WTC11 (cell line): ENCODE measurements at regions not wholly inside any gene's neighbourhood (a gene's known extent, or its start where the extent isn't known, plus 50 kb on each side); places are given as distances from the start of the nearest gene placed in this dataset.

Experiments used
- ATAC-seq: fragments of 200-7000 bp; cut with Tn5 transposase; 2 replicates; pipeline ENCODE4 v1.10.0; 2021; ENCODE audit warnings: mild to moderate bottlenecking, moderate library complexity
- CTCF ChIA-PET: fragments of 300-600 bp; sonication (Branson Sonifier 250); formaldehyde crosslinking; loops from one replicate; lab custom pipeline; 2021; ENCODE audit warnings: antibody characterized with exemption; lab: Charles Lee
- POLR2A ChIA-PET: fragments of 350-600 bp; sonication (Branson Sonifier 250); formaldehyde crosslinking; loops from one replicate; lab custom pipeline; 2021; ENCODE audit warnings: antibody characterized with exemption; lab: Charles Lee
- DNase-seq: peaks from one replicate; pipeline ENCODE4 v3.0.0; 2021; ENCODE audit warnings: low spot score
- H3K27ac Mint-ChIP-seq: 2 replicates; pipeline ENCODE4 v1.8.0; 2021; ENCODE audit warnings: mixed read lengths
- H3K27me3 Mint-ChIP-seq: 2 replicates; pipeline ENCODE4 v1.8.0; 2021; ENCODE audit warnings: low read depth, mild to moderate bottlenecking, moderate library complexity, mixed read lengths
- H3K36me3 Mint-ChIP-seq: 2 replicates; pipeline ENCODE4 v1.8.0; 2021; ENCODE audit warnings: mixed read lengths
- H3K4me1 Mint-ChIP-seq: 2 replicates; pipeline ENCODE4 v1.8.0; 2022; ENCODE audit warnings: mixed read lengths
- H3K4me3 Mint-ChIP-seq: 2 replicates; pipeline ENCODE4 v1.8.0; 2021; ENCODE audit warnings: mild to moderate bottlenecking, moderate library complexity, mixed read lengths
- H3K9me3 Mint-ChIP-seq: 2 replicates; pipeline ENCODE4 v1.8.0; 2021; ENCODE audit warnings: mixed read lengths
- ATF6 ChIP-seq: sonication (generic); formaldehyde crosslinking; IDR thresholded peaks from 2 replicates; pipeline ENCODE4 v1.8.1; 2023; ENCODE audit warnings: mild to moderate bottlenecking, missing genetic modification reagents
- CBFB ChIP-seq: sonication (generic); formaldehyde crosslinking; IDR thresholded peaks from 2 replicates; pipeline ENCODE4 v1.8.1; 2022; ENCODE audit warnings: mild to moderate bottlenecking, low read depth, missing genetic modification reagents
- CTCF ChIP-seq: fragments of 200-600 bp; IDR thresholded peaks from 2 replicates; pipeline ENCODE4 v1.8.0; 2022; ENCODE audit warnings: antibody characterized with exemption
- ELF4 ChIP-seq: sonication (generic); formaldehyde crosslinking; IDR thresholded peaks from 2 replicates; pipeline ENCODE4 v1.8.1; 2022; ENCODE audit warnings: low read depth, mild to moderate bottlenecking, moderate library complexity, missing genetic modification reagents
- FOXP1 ChIP-seq: sonication (generic); formaldehyde crosslinking; IDR thresholded peaks from 2 replicates; pipeline ENCODE4 v1.8.0; 2022; ENCODE audit warnings: missing genetic modification reagents, mild to moderate bottlenecking, moderate library complexity, borderline replicate concordance
- HMGA2 ChIP-seq: fragments of 250-450 bp; sonication (Bioruptor Pico); IDR thresholded peaks from 2 replicates; pipeline ENCODE4 v1.4.0; 2021; ENCODE audit warnings: mild to moderate bottlenecking, moderate library complexity
- MXD4 ChIP-seq: fragments of 250-450 bp; sonication (Bioruptor Pico); IDR thresholded peaks from 2 replicates; pipeline ENCODE4 v1.8.0; 2021; ENCODE audit warnings: mild to moderate bottlenecking, moderate library complexity, borderline replicate concordance
- NR1H2 ChIP-seq: sonication (generic); formaldehyde crosslinking; IDR thresholded peaks from 2 replicates; pipeline ENCODE4 v1.9.0; 2021; ENCODE audit warnings: mild to moderate bottlenecking, moderate library complexity, missing genetic modification reagents
- NR3C1 ChIP-seq: sonication (generic); formaldehyde crosslinking; conservative IDR thresholded peaks from 2 replicates; pipeline ENCODE4 v1.8.1; 2023; ENCODE audit warnings: low read depth, mild to moderate bottlenecking, missing genetic modification reagents
- SMAD4 ChIP-seq: sonication (generic); formaldehyde crosslinking; IDR thresholded peaks from 2 replicates; pipeline ENCODE4 v1.8.0; 2022; ENCODE audit warnings: mild to moderate bottlenecking, missing genetic modification reagents
- TEAD1 ChIP-seq: sonication (generic); formaldehyde crosslinking; IDR thresholded peaks from 2 replicates; pipeline ENCODE4 v1.8.0; 2022; ENCODE audit warnings: mild to moderate bottlenecking, missing genetic modification reagents
- TP53 ChIP-seq: sonication (generic); formaldehyde crosslinking; IDR thresholded peaks from 2 replicates; pipeline ENCODE4 v1.8.1; 2023; ENCODE audit warnings: mild to moderate bottlenecking, missing genetic modification reagents
- ZBTB21 ChIP-seq: sonication (generic); formaldehyde crosslinking; IDR thresholded peaks from 2 replicates; pipeline ENCODE4 v1.8.1; 2023; ENCODE audit warnings: mild to moderate bottlenecking, missing genetic modification reagents, borderline replicate concordance
- ZNF121 ChIP-seq: sonication (generic); formaldehyde crosslinking; IDR thresholded peaks from 2 replicates; pipeline ENCODE4 v1.8.0; 2023; ENCODE audit warnings: missing genetic modification reagents
- ZNF138 ChIP-seq: sonication (generic); formaldehyde crosslinking; conservative IDR thresholded peaks from 2 replicates; pipeline ENCODE4 v1.8.1; 2022; ENCODE audit warnings: mild to moderate bottlenecking, moderate library complexity, missing genetic modification reagents
- ZNF263 ChIP-seq: sonication (generic); formaldehyde crosslinking; IDR thresholded peaks from 2 replicates; pipeline ENCODE4 v1.8.1; 2022; ENCODE audit warnings: low read depth, mild to moderate bottlenecking, moderate library complexity, missing genetic modification reagents
- TF ChIP-seq, protein P1 (sequence below): sonication (generic); formaldehyde crosslinking; IDR thresholded peaks from 2 replicates; pipeline ENCODE4 v1.8.1; 2022; ENCODE audit warnings: low read depth, mild to moderate bottlenecking, moderate library complexity, missing genetic modification reagents, borderline replicate concordance
- TF ChIP-seq, protein P2 (sequence below): sonication (generic); formaldehyde crosslinking; IDR thresholded peaks from 2 replicates; pipeline ENCODE4 v1.8.0; 2023; ENCODE audit warnings: mild to moderate bottlenecking, missing genetic modification reagents
- TF ChIP-seq, protein P3 (sequence below): sonication (generic); formaldehyde crosslinking; conservative IDR thresholded peaks from 2 replicates; pipeline ENCODE4 v1.8.1; 2023; ENCODE audit warnings: mild to moderate bottlenecking, low read depth, missing genetic modification reagents, moderate library complexity
- TF ChIP-seq, protein P4 (sequence below): sonication (generic); formaldehyde crosslinking; IDR thresholded peaks from 2 replicates; pipeline ENCODE4 v1.8.0; 2022; ENCODE audit warnings: mild to moderate bottlenecking, missing genetic modification reagents

GRCh38 chr9:30928045-30928444 lies 1456.4 kb upstream of the ACO1 start:
- no peaks in the 10 kb centered on the region for H3K36me3 Mint-ChIP-seq

GRCh38 chr9:30932226-30932625 lies 1452.2 kb upstream of the ACO1 start:
- TF ChIP-seq CTCF: no peak
- no peak for TF ChIP-seq ATF6
- TF ChIP-seq, protein P1, sequence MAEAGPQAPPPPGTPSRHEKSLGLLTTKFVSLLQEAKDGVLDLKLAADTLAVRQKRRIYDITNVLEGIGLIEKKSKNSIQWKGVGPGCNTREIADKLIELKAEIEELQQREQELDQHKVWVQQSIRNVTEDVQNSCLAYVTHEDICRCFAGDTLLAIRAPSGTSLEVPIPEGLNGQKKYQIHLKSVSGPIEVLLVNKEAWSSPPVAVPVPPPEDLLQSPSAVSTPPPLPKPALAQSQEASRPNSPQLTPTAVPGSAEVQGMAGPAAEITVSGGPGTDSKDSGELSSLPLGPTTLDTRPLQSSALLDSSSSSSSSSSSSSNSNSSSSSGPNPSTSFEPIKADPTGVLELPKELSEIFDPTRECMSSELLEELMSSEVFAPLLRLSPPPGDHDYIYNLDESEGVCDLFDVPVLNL (CRISPR knock-in tag): no peak
- no peak for TF ChIP-seq HMGA2 (CRISPR knock-in tag)
- no peak for TF ChIP-seq ZBTB21 (CRISPR knock-in tag)
- no peak for TF ChIP-seq FOXP1 (CRISPR knock-in tag)
- TF ChIP-seq, protein P2, sequence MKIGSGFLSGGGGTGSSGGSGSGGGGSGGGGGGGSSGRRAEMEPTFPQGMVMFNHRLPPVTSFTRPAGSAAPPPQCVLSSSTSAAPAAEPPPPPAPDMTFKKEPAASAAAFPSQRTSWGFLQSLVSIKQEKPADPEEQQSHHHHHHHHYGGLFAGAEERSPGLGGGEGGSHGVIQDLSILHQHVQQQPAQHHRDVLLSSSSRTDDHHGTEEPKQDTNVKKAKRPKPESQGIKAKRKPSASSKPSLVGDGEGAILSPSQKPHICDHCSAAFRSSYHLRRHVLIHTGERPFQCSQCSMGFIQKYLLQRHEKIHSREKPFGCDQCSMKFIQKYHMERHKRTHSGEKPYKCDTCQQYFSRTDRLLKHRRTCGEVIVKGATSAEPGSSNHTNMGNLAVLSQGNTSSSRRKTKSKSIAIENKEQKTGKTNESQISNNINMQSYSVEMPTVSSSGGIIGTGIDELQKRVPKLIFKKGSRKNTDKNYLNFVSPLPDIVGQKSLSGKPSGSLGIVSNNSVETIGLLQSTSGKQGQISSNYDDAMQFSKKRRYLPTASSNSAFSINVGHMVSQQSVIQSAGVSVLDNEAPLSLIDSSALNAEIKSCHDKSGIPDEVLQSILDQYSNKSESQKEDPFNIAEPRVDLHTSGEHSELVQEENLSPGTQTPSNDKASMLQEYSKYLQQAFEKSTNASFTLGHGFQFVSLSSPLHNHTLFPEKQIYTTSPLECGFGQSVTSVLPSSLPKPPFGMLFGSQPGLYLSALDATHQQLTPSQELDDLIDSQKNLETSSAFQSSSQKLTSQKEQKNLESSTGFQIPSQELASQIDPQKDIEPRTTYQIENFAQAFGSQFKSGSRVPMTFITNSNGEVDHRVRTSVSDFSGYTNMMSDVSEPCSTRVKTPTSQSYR (CRISPR knock-in tag): no peak
- TF ChIP-seq NR3C1: no peak
- TF ChIP-seq, protein P3, sequence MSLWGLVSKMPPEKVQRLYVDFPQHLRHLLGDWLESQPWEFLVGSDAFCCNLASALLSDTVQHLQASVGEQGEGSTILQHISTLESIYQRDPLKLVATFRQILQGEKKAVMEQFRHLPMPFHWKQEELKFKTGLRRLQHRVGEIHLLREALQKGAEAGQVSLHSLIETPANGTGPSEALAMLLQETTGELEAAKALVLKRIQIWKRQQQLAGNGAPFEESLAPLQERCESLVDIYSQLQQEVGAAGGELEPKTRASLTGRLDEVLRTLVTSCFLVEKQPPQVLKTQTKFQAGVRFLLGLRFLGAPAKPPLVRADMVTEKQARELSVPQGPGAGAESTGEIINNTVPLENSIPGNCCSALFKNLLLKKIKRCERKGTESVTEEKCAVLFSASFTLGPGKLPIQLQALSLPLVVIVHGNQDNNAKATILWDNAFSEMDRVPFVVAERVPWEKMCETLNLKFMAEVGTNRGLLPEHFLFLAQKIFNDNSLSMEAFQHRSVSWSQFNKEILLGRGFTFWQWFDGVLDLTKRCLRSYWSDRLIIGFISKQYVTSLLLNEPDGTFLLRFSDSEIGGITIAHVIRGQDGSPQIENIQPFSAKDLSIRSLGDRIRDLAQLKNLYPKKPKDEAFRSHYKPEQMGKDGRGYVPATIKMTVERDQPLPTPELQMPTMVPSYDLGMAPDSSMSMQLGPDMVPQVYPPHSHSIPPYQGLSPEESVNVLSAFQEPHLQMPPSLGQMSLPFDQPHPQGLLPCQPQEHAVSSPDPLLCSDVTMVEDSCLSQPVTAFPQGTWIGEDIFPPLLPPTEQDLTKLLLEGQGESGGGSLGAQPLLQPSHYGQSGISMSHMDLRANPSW: no peak
- CTCF ChIA-PET: no interaction called here

More at GRCh38 chr9:30928045-30928444, 1456.4 kb upstream of the ACO1 start:
- H3K27me3 Mint-ChIP-seq: no peaks in the 10 kb centered on the region
- no peak overlapping the region for H3K4me3 Mint-ChIP-seq
- POLR2A ChIA-PET: no interaction called here
- no peaks in the 10 kb centered on the region for H3K4me1 Mint-ChIP-seq
- no peak overlapping the region for H3K27ac Mint-ChIP-seq
- no peak for TF ChIP-seq CBFB (CRISPR knock-in tag)
- no peak for TF ChIP-seq ZNF263 (CRISPR knock-in tag)
- CTCF ChIA-PET: no interaction called here
- no peak for DNase-seq
- ATAC-seq: no peak
- no peaks in the 10 kb centered on the region for H3K9me3 Mint-ChIP-seq

DNA sequence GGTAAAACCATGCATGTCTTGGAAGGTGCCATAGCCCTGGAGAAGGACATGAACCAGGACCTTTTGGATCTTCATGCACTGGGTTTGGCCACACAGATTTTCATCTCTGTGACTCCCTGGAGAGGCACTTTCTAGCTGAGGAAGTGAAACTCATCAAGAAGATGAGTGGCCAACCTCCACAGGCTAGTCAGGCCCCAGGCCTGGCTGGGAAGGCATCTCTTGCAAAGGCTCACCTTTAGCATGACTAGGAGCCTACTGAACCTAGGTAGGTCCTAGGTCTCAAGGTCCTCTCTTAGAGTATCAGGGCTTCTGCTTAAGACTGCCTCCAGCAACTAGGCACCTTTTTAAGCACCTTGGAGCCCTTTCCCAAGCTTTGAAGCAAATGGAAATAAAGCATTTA lies 1448.7 kb upstream of the ACO1 start:
- no peak overlapping the region for H3K4me3 Mint-ChIP-seq
- H3K9me3 Mint-ChIP-seq: no peaks in the 10 kb centered on the region
- no peak overlapping the region for H3K27ac Mint-ChIP-seq
- no peaks in the 10 kb centered on the region for H3K27me3 Mint-ChIP-seq
- ATAC-seq (no peak), DNase-seq (no peak)
- H3K36me3 Mint-ChIP-seq: no peaks in the 10 kb centered on the region
- no peaks in the 10 kb centered on the region for H3K4me1 Mint-ChIP-seq
- CTCF ChIA-PET: interaction anchor here (0.7 kb wide), 1 partner anchor 194 kb away, joined by 3 read pairs; no protein-coding TSS in a partner anchor
- POLR2A ChIA-PET: interaction anchor here (0.6 kb wide), 1 partner anchor 678 kb away, joined by 4 read pairs; no protein-coding TSS in a partner anchor
- TF ChIP-seq TP53 (CRISPR knock-in tag) (no peak), ELF4 (no peak), MXD4 (CRISPR knock-in tag) (no peak), ZNF121 (CRISPR knock-in tag) (no peak), FOXP1 (CRISPR knock-in tag) (no peak), SMAD4 (CRISPR knock-in tag) (no peak), TEAD1 (CRISPR knock-in tag) (no peak), ZNF138 (CRISPR knock-in tag) (no peak), NR1H2 (CRISPR knock-in tag) (no peak)
- TF ChIP-seq, protein P4, sequence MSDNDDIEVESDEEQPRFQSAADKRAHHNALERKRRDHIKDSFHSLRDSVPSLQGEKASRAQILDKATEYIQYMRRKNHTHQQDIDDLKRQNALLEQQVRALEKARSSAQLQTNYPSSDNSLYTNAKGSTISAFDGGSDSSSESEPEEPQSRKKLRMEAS (CRISPR knock-in tag): no peak

More at GRCh38 chr9:30932226-30932625, 1452.2 kb upstream of the ACO1 start:
- Mint-ChIP-seq H3K9me3 (no peaks in the 10 kb centered on the region), H3K4me1 (no peaks in the 10 kb centered on the region), H3K27me3 (no peaks in the 10 kb centered on the region), H3K4me3 (no peak overlapping the region), H3K36me3 (no peaks in the 10 kb centered on the region), H3K27ac (no peak overlapping the region)
- DNase-seq (no peak), ATAC-seq (no peak)
- POLR2A ChIA-PET: no interaction called here
